HG02870 (cell line): ENCODE measurements at regions not wholly inside any gene's neighbourhood (a gene's known extent, or its start where the extent isn't known, plus 50 kb on each side); places are given as distances from the start of the nearest gene placed in this dataset.
"Not testable (repeated sequence)": the region's sequence is repeated elsewhere in the genome, so short reads cannot be mapped to it uniquely, and the experiment has no call there.

ENCODE experiments used
- ATAC-seq: cut with Tn5 transposase; IDR thresholded peaks from one replicate; pipeline ENCODE4 v1.9.1; 2021; ENCODE audit warnings: mild to moderate bottlenecking, moderate library complexity; ENCODE audit not compliant: unreplicated experiment

DNA sequence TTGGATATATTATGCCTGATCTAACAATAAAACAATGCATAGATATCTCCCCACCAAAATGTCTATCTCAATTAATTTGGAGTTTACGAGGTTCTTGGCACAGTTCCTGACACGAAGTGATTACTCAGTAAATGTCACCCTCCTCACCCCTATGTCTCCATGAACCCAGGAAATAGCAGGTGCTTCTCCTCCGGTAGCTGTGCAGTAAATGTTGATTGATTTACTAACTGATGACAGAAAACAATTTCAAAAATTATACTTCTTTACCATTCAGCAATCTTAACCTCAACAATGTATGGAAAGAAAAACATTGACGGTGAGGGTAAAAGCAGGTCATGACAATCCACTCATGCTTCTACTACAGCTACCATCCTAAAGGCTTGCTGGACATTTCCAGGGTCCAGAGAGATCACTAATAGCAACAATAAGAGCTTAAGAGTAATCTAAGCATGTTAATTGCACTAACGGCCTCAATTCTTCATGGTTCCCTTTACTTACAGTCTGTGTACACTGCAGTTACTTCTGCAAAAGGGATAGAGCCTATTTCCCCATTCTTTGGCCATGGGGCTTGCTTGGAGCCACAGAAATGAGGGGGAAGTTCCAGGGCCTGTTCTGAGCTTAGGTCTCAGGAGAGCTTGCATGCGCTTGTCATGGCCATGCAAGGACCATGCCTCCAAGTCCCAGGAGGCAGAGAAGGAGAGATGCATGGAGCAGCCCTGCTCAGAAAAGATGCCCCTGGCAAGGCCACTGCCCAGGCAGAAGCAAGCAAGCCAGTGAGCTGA, 222.6 kb downstream of the ATP6V0E2 start:
- not testable (repeated sequence) for ATAC-seq

DNA sequence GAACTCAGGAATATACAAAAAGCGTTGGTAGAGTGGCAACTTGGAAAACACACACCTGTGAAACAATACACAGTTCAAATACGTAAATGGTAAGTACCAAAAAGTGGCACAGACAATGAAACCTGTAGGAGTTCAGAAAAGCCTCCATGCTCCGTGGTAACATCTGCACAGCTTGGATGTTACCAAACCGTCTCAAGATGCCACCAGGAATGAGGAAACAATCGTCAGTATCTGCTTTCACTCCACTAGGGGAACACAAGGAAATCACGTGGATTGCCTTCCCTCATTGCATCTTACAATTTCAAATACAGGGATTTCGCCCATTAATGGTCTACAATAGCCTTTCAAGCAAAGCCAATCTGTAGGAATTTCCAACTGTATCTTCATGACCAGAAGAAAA, 224.6 kb upstream of the LRRC61 start:
- ATAC-seq = not testable (repeated sequence)

DNA sequence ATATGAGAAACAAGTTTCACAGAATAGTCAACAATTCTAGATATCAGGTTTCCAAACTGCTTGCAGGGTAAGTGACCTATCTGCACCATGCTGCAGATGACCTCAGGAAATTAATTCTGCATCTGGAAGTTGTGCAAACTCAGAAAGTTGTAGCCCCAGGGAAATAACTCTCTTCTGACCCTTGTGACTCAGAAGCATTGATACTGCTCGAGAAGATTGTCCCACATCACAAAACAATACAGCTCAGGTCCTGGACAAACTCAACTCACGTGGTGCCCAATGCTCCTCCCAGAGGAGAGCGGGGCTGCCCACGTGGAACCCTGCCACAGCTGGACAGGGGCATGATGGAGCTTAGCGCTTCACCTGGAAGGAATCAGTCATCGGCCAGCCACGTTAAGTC, 221.9 kb upstream of the LRRC61 start:
- not testable (repeated sequence) for ATAC-seq

DNA sequence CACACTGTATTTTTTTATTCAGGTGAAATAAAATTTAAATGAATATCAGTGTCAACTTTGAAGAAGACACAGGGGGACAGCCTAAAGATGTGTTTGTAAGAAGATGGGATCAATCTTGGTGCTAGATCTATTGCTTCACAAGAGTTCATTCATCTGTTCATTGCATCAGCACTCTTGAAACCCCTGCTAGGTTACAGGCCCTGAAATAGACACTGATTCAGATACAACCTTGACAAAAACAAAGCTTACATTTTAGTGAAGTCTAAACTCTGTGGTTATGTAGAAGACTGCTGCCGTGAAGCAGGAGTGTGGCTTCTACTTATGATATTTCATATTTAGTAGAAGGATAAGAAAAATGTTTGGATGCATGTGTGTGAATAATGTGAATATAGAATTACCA, 215.9 kb upstream of the LRRC61 start:
- not testable (repeated sequence) for ATAC-seq

DNA sequence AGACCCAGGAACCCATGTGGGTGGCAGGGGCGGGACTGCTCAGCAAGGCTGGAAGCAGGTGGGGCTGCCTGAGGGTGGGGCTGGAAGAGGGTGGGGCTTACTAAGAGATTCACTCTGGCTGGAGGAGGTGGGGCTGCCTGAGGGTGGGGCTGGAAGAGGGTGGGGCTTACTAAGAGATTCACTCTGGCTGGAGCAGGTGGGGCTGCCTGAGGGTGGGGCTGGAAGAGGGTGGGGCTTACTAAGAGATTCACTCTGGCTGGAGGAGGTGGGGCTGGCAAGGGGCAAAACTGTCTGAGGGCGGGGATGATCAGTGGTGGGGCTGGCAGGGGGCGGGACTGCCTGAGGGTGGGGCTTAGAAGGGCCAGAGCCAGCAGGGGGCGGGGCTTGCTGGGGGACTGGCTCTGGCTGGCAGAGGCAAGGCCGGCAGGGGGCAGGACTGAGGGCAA, 212.8 kb upstream of the LRRC61 start:
- ATAC-seq = not testable (repeated sequence)

DNA sequence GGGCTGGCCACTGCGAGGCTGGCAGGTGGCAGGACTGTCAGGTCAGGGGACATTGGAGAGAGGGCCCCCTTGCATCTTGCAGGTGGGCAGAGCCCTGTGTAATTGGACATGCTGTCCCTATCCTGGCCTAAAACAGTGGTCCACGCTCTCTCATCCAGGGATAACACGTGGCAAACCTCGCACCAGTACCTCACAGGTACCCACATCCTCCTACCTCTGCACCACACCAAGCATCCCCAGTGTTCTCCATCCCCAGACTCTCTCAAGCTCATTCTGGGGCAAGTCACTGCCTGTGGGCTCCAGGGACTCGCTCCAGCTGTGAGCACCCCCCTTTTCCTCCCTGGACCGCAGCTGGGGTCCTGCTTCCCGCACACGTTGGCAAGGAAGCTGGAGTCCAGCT, 212.3 kb upstream of the LRRC61 start:
- ATAC-seq = not testable (repeated sequence)

DNA sequence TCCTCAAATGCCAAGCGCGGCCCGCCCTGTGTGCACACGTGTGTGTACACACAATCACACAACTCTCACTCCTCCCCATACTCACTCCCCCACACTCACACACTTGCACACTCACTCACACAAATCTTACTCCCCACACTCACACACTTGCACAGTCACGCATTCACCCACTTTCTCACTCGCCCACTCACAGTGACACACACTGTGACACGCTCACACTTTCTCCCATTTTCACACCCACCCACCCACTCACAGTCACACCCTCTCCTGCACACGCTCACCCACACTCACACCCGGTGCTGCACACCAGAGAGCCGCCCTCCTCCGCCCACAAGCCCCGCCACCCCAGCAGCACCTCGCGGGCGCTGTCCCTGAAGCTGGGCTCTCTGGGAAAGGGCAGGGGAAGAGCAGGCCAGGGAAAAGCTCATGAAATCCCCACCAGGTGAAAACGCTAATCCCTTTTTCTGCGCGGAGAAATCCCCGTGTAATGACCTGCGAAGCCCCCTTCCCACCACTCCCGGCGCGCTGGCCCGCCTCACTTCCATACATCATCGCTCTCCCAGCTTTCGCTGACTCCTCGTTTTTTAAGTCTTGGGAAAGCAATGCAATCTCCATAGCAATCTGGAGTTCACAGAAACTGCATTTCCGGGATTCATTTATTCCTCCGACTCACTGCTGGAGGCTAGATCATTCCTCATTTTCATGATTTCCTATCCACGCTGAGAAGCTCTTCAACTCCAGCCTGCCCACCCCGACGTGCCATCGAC, 211.6 kb upstream of the LRRC61 start:
- not testable (repeated sequence) for ATAC-seq

DNA sequence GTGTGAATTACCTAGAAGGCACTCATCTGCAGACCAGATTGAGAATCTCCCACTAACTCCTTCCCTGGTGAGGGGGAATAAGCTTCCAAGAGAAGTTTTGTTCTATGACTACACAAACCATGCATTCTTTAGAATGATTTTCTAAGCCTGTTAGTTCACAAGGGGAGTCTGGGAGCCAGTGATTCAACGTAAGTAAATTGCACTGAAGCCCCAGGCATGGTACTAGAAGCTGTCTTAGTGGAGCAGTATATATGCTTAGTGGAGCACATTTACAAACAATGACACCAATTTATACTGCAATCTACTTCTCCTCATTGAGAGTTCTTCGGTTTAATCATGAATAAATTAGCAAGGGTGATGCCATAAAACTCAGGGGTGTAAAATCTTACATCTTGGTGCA, 209.9 kb upstream of the LRRC61 start:
- not testable (repeated sequence) for ATAC-seq

DNA sequence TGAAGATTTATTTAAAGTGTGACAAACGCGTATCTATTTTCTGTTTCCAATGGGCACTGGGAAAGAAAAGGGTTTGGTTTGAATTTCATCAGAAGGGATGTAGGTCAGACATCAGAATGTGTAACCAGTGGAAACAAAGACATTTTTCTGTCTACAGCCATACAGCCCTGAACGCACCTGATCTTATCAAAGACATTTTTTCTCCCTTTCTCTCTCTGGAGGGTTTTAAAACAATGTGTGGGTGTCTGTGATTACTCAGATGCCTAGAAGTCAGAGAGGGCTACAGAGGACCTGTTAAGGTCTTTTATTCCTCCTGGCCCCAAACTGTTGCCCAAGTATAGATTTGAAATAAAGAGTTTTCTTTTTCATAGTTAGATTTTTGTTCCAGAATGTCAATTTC, 208.6 kb upstream of the LRRC61 start:
- ATAC-seq = not testable (repeated sequence)

DNA sequence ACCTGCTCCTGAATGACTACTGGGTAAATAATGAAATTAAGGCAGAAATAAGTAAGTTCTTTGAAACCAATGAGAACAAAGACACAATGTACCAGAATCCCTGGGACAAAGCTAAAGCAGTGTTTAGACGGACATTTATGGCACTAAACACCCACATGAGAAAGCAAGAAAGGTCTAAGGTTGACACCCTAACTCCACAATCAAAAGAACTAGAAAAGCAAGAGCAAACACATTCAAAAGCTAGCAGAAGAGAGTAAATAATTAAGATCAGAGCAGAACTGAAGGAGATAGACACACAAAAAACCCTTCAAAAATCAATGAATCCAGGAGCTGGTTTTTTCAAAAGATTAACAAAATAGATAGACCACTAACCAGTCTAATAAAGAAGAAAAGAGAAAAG, 203.2 kb upstream of the LRRC61 start:
- ATAC-seq = not testable (repeated sequence)

DNA sequence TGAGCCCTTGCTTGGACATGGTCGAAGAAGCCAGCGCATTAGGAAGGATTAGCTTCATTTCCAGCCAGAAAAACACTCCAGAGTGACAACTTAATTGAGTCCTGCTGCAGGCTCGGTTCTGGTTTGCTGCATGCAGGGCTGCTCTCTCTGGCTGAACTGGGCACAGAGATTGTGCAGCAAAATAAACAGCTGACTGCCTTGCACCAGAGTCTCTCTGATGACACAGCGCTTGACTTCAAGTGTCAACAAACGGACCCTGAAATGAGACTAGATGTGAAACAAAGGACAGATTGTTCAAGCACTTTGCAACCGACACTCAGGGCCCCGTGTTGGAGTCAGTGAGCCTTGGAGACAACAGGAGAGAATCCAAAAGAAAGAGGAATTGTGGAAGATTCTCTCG, 197.3 kb upstream of the LRRC61 start:
- not testable (repeated sequence) for ATAC-seq

DNA sequence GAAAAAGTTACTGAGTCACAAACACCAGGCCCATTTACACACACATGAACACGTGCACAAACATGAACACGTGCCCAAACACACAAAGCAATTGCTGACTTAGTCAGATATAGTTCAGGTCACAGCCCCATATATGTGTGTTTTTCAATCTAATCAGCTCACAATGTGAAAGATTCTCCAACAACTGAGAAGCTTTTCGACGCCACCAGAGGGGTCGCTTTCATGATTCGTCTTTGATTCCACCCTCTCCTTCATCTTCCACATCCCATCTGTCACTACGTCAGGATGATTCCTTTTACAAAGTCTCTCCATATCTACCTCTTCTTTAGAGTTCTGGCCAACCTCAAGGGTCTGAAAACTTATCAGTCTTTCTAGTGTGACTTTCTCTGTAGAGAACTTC, 188.7 kb upstream of the LRRC61 start:
- not testable (repeated sequence) for ATAC-seq

DNA sequence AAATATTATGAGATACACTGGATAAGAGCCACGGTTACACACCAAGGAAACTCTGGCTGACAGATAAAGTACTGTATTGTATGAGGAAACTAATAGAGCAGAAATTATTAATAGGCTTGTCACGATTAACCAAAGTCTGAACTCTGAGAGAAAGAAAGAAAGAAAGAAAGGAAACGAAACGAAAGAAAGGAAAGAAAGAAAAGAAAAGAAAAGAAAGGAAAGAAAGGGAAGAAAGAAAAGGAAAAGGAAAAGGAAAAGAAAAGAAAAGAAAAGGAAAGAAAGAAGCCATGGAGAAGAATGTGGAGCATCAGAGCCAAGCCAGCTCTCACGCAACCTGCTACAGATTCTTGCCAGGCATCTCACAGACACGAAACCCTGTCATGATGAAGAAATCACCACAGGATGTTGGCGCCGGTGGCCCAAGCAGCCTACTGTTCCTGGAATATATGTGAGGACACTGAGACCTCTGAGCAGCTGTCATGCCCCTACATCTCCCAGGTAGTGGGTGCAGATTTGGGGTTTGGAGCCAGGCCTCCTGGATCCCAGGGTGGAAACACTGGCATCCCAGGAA, 187.4 kb upstream of the LRRC61 start:
- not testable (repeated sequence) for ATAC-seq

DNA sequence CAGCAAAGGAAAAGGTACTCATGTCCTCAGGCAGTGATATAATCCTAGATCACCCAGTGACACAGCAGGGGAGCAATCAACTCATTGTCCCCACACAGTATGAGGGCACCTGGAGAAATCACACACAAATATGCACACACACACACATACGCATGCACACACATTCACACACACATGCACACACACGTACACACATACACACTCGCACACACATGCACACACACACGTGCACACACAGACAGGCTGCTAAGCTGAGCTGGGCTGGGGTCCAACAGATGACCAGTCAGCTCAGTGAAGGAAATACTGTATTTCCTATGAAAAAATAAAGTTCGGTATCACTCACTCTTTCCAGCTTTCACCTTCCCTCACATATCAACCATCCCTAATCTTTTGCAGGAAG, 183.3 kb upstream of the LRRC61 start:
- ATAC-seq = not testable (repeated sequence)

DNA sequence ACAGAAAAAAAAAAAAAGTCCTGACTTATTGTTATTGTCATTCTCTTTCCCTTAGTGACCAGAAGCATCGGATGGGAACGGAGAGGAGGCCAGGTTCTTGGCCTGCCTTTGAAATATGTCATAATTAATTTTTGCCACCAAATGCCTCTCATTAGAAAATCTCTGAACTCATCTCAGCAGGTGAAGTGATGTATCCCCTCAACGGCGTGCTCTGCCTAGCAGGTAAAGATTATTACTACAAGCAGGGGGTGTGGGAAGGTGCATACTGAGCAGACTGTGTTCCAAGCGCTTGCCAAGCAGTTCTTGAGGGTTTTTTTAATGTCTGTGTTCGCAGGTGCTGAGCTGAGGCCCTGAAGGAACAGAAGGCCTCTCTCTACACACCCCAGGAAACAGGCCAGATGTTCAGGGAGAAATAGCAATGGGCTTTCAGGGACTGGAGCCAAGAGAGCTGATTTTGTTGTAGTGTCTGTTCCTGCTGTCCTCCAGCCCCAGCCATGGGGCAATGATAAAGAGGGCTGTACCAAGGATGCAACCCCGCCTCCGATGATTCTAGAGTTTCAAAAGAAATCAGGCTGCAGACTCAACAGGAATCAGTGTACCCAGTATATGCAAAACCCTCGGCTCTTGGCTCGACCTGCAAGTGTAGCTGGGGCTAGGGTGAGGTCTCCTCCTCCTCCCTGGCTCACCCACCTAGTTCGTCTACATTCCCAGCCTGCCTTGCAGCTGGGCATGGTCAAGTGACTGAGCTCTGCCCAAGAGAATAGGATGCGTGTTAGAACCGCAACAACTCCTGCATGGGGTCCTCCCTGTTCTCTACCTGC, 181.4 kb upstream of the LRRC61 start:
- not testable (repeated sequence) for ATAC-seq

DNA sequence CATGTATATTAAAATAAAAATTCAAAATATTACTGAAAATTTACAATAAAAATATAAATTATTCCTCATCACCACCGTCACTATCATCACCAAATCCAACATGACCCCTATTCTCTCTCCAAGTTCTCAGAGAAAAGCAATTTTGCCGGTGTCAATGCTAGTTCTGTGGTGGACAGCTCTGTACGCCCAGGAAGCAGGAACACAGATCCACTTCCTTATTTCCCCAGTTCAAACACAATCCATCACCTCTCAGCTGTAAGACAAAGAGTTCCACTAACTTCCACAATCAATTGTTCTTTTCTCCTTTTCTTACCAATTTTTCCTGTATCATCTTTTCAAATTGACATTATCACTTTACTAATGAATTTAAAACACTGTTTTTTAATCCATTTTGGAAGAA, 177.0 kb upstream of the LRRC61 start:
- not testable (repeated sequence) for ATAC-seq

DNA sequence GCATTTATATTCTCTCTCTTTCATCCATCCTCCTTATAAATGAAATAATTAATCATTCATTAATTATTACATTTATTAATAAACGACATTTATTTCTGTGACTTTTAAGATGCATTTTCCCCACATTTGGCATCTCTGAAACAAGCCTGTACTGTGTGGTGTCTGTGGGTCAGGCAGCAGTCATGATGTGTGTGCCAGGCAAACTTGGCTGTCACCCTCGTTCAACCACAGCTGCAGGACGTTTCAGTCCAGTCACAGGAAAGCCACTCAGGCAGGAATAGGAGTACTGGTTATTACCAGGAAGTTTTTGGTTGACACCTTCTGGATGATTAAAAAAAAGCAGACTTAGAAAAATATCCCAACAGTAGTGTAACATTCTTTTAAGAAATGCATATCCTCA, 175.6 kb upstream of the LRRC61 start:
- not testable (repeated sequence) for ATAC-seq

DNA sequence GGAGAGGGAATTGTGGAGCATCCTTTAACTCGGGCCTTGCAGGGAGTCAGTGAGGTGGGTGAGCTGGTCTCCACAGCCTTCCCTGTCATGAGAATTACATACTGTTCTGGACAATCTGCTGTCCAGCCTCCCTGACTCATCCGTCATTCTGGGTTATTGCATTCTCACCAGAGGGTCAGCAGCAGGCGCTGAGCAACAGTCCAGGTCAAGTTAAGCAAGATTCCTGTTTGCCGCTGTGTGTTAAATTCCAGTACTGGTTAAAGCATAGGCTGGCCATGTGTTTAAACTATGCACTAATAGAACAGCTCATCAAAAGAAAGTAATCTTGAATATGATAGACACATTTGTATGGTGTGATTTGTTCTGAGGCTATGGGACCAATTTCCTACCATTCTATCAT, 167.1 kb upstream of the LRRC61 start:
- ATAC-seq = not testable (repeated sequence)

DNA sequence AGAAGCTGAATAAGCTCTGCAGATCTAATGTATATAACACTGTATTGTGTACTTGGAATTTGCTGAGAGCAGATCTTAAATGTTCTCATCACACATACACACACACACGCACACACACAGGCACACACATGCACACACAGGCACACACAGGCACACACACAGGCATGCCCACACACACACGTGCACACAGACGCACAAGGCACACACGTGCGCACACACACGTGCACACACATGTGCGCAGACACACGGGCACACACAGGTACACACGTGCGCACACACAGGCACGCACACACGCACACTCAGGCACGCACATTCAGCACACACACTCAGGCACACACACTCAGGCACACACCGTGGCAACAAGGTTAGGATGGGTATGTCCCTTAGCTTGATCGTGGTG, 164.5 kb upstream of the LRRC61 start:
- ATAC-seq = not testable (repeated sequence)

DNA sequence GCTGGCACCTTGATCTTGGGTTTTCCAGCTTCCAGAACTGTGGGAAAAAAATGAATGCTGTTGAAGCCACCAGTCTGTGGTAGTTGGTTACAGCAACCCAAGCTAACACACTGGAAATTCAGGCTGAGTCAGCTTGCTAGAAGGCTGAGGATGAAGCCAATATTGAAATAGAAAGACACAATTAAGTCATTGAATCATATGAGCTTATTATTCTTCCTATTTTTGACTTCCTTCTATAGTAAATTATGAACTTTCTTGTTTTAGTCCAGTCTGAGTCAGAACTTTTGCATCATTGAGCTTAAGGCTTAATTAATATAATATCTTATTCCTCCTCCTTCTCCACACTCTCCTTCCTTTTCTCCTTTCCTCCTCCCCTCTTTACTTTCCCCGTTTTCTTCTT, 153.6 kb upstream of the LRRC61 start:
- not testable (repeated sequence) for ATAC-seq
